ENCODE measurements at regions not wholly inside any gene's neighbourhood (a gene's known extent, or its start where the extent isn't known, plus 50 kb on each side); places are given as distances from the start of the nearest gene placed in this dataset.

GRCh38 chr2:158004126-158004764 lies 97.4 kb upstream of the UPP2 start:
- Histone ChIP-seq H3K36me3 (no peaks in the 10 kb centered on the region), H3K27me3 (no peaks in the 10 kb centered on the region), H3K27ac (no peak overlapping the region), H3K9me3 (no peaks in the 10 kb centered on the region), H3K4me3 (no peak overlapping the region), H3K4me1 (ENCODE audit: insufficient read depth) (no peaks in the 10 kb centered on the region)
- DNase-seq: no peak
- 15 to 19% (median 16%) methylated on average over 8 of the region's 8 CpGs for WGBS, 3 donors
- TF ChIP-seq EP300 (IDR thresholded peaks at IDR 0.05): no peak
- TF ChIP-seq, protein P1, sequence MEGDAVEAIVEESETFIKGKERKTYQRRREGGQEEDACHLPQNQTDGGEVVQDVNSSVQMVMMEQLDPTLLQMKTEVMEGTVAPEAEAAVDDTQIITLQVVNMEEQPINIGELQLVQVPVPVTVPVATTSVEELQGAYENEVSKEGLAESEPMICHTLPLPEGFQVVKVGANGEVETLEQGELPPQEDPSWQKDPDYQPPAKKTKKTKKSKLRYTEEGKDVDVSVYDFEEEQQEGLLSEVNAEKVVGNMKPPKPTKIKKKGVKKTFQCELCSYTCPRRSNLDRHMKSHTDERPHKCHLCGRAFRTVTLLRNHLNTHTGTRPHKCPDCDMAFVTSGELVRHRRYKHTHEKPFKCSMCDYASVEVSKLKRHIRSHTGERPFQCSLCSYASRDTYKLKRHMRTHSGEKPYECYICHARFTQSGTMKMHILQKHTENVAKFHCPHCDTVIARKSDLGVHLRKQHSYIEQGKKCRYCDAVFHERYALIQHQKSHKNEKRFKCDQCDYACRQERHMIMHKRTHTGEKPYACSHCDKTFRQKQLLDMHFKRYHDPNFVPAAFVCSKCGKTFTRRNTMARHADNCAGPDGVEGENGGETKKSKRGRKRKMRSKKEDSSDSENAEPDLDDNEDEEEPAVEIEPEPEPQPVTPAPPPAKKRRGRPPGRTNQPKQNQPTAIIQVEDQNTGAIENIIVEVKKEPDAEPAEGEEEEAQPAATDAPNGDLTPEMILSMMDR (IDR thresholded peaks at IDR 0.05): no peak
- no peak for TF ChIP-seq POLR2A (IDR thresholded peaks at IDR 0.05)
- intact Hi-C loops (cut with DNase I): loop anchor here in 1 of 4 donors (10.0 kb wide), 1 partner anchor 219 kb away; no protein-coding TSS in a partner anchor

- no peak overlapping the region for H3K4me3 ChIP-seq
- no peak overlapping the region for H3K27ac ChIP-seq
- no peaks in the 10 kb centered on the region for H3K9me3 ChIP-seq
- H3K27me3 ChIP-seq: no peaks in the 10 kb centered on the region
- intact Hi-C loops (cut with DNase I): loop anchor here in 1 of 4 donors (10.0 kb wide), 1 partner anchor 217 kb away; no protein-coding TSS in a partner anchor
- H3K4me1 ChIP-seq (ENCODE audit: insufficient read depth): no peaks in the 10 kb centered on the region
- H3K36me3 ChIP-seq: no peaks in the 10 kb centered on the region
- DNase-seq: no peak
- 86 to 87% (median 87%) methylated on average over 4 of the region's 4 CpGs for WGBS, 3 donors
- TF ChIP-seq, protein P1 (IDR thresholded peaks at IDR 0.05): no peak
- TF ChIP-seq EP300 (IDR thresholded peaks at IDR 0.05): no peak
- no peak for TF ChIP-seq POLR2A (IDR thresholded peaks at IDR 0.05)
Observed at GRCh38 chr2:158002079-158002478, 99.6 kb upstream of the UPP2 start.

GRCh38 chr2:157996799-157997198 lies 104.9 kb upstream of the UPP2 start:
- no peaks in the 10 kb centered on the region for H3K9me3 ChIP-seq
- no peaks in the 10 kb centered on the region for H3K27me3 ChIP-seq
- DNase-seq: no peak
- H3K27ac ChIP-seq: no peak overlapping the region
- H3K4me1 ChIP-seq (ENCODE audit: insufficient read depth): no peaks in the 10 kb centered on the region
- intact Hi-C loops (cut with DNase I): no loop called here
- no peak overlapping the region for H3K4me3 ChIP-seq
- no peaks in the 10 kb centered on the region for H3K36me3 ChIP-seq
- WGBS, 3 donors: 25 to 36% (median 32%) methylated on average over 1 of the region's 1 CpG
- TF ChIP-seq EP300 (IDR thresholded peaks at IDR 0.05): no peak
- no peak for TF ChIP-seq POLR2A (IDR thresholded peaks at IDR 0.05)
- TF ChIP-seq, protein P1 (IDR thresholded peaks at IDR 0.05): no peak

DNA sequence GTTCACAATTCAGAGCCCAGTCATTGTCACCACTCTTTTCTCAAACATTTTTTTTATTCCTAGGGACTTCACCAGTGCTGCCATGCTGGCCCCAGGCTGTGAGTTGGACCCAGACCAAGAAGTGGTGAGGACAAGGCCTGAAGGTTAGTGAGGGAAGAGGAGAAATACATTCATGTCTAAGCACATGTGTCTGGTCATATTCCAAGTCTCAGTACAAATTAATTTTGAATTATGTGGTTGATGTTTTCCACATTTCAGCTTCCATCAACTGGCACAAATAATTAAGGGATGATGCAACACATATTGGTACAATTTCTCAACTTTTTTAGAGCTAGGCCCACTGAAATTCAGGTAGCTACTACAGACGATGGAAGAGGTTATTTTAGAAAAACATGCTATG lies 106.6 kb upstream of the UPP2 start:
- no peak overlapping the region for H3K4me3 ChIP-seq
- no peaks in the 10 kb centered on the region for H3K27me3 ChIP-seq
- TF ChIP-seq EP300 (IDR thresholded peaks at IDR 0.05) (no peak), POLR2A (IDR thresholded peaks at IDR 0.05) (no peak)
- TF ChIP-seq, protein P1 (IDR thresholded peaks at IDR 0.05): no peak
- H3K4me1 ChIP-seq (ENCODE audit: insufficient read depth): no peaks in the 10 kb centered on the region
- no peak for DNase-seq
- WGBS, 3 donors: 81 to 86% (median 82%) methylated on average over 1 of the region's 1 CpG
- intact Hi-C loops (cut with DNase I): no loop called here
- no peaks in the 10 kb centered on the region for H3K36me3 ChIP-seq
- H3K27ac ChIP-seq: no peak overlapping the region
- no peaks in the 10 kb centered on the region for H3K9me3 ChIP-seq
